Stimulated activated CD4-positive, alpha-beta T cell treated with anti-CD3 and anti-CD28 coated beads, Interleukin-2, amount 100 ng/mL, for 4 hours (primary cell): ENCODE measurements at regions not wholly inside any gene's neighbourhood (a gene's known extent, or its start where the extent isn't known, plus 50 kb on each side); places are given as distances from the start of the nearest gene placed in this dataset.

Experiments
- DNase-seq: peaks from one replicate; pipeline ENCODE4 v3.0.0-alpha.2; 2020; ENCODE audit warnings: low read depth

DNA sequence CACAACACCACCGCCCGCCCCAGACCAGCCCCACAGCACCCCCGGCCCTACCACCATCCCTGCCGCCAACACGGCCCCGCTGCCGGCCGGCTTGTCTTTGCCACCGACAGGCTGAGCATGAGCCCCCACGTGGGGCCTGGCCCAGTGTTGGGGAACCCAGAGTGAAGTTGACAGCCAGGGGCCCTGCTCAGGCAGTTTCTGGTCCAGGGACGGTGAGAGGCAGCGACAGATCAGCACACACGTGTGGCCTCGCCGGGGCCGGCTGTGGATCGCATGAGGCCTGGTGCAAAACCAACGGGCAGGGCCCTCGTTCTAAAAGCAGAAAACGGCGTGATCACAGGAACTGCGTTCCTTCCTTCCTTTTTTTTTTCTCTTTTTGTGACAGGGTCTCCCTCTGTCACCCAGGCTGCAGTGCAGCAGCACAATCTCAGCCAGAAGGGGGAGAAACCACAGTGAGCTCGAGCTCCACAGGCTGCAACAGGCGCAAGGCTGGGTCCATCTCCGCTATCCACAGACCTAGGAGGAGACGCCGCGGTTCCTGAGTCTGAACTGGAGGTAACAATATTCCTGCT is 50.5 kb upstream of the FBRSL1 start:
- DNase-seq: no peak

DNA sequence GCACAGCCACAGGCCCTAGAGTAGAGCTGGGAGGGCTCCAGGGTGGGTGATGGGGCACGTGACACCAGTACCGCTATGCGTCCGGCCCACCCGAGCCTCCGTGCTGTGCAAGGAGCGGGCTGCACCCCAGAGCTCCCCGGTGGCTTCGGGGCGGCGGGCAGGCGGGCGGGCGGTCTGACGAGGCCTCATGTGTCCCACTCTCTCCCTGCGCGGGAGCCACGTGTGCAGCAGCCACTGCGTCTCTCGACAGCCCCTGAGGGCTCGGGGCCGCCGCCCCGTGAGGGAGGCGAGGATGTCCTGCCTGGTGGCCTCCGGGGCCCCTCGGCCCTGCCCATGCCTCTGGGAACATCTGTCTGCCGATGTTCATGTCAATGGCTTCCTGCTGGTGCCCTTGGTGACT is 51.2 kb upstream of the FBRSL1 start:
- DNase-seq: no peak

DNA sequence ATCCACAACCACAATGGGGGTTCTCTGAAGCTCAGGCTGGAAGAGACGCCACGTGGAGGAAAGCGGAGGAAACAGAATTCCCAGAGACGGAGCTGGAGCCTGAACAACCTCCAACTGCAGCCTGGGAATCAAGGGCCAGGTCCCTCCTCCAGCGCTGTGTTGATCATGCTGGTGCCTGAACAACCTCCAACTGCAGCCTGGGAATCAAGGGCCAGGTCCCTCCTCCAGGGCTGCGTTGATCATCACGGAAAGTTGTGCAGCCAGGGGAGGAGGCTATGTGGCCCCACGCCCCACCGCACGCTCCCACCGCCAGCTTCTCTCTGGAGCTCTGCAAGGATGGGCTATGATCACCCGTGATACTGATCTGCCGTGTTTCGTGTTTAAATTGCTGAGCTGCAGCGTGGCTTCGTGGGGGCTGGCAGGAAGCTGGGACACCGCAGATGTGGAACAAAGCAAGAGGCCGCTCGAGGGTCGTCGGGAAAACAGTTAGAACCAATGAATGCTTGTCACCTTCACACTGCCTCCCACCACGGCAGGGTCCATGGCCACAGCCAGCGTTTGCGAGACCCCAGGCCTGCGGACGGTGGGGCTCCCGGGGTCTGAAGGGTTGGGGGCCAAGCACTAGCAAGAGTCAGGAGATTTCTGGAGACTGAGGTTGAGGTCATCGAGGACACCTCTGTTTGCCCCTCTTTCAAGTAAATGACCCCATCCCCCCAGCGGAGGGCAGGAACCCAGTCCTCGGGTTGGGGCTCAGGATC is 51.8 kb upstream of the FBRSL1 start:
- DNase-seq: no peak

DNA sequence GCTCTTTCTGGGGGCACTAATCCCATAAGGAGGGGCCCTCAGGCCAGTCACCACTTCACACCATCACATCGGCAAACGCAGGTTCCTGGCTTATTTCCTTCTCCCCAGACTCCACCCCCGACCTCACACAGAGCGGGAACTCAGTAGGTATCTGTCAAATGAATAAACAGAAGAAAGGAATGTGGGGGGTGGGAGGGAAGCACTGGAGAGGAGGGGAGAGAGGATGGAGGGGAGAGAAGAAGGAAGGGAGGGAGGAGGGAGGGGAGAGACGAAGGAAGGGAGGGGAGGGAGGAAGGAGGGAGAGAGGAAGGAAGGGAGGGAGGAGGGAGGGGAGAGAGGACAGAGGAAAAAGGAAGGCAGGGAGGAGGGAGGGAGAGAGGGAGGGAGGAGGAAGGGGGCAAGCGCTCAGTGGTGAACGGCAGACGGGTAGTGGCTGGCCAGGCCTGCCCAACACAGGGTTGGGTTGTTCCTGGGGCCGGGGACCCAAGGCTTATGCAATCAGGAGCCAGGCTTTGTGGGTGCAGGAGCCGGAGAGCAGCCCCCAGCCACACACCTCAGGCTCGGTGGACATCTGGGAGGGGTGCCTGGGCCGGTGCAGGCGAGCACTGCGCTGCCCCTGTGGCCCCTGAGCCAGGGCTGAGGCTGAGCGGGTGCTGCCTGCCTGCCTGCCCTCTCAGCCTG is 52.6 kb upstream of the FBRSL1 start:
- DNase-seq: no peak

GRCh38 chr12:132436791-132437251 is 53.1 kb upstream of the FBRSL1 start:
- DNase-seq: no peak

DNA sequence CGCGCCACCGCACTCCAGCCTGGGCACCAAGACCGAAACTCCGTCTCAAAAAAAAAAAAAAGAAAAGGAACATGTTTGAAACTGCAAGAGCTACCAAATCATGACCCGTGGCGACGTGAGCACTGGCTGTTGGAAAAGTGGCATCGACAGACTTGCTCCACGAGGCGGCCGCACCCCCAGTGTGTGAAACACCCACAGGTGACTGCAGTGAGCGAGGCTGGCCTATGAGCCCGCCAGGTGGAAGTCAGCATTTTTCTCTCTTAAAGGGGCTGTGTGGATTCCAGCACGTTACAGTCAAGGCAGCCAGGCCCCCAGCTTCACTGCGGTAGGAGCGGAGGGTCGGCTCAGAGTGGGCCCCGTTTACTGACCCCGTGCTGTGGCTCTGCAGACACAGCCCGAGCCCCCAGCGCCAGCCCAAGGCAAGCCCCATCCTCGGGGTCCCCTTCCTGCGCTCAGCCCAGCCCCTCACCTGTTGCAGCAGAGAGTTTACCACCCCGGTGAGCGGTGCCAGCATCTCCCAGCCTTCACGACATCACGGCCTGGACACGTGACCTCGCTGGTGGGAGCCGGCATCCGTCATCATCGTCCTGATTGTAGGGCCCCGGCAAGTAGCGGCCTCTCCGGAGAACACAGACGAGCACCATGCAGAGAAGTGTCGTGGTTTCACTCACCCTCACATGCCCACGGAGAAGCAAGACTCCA is 54.3 kb upstream of the FBRSL1 start:
- no peak for DNase-seq

DNA sequence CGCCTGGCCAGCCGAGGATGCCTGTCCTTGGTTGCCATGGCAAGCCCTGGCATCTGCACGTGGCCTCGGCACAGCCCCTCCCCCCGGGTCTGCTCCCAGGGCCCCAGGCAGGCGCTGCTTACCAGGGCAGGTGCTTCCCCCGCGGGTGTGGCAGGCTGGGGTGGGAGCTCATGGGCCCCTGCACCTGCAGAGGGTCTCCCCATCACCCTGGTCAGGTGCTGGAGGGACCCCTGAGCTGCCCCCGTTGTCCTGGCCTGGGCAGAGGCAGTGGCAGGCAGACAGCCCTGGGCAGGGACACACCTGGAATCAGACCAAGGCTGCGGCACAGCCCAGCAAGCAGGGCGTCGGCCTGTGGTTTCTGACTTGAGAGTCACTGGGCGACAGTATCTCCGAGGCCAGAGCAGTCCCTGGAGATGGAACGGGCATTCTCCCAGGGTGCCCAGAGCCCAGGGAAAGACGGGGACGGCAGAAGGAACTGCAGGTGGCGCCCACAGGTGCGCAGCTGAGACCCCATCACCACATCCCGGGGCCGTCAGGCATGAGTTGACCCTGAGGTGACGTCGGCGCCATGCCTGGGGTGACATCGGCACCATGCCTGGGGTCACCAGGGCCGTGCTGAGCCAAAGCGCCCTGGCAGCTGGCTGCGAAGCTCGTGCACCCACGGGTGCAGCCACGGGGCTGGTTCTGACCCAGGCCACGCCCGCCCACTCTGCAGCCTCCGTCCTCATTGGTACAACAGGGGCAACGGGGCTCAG is 56.1 kb upstream of the FBRSL1 start:
- DNase-seq: no peak

GRCh38 chr12:132432721-132433577 is 57.0 kb upstream of the FBRSL1 start:
- no peak for DNase-seq

DNA sequence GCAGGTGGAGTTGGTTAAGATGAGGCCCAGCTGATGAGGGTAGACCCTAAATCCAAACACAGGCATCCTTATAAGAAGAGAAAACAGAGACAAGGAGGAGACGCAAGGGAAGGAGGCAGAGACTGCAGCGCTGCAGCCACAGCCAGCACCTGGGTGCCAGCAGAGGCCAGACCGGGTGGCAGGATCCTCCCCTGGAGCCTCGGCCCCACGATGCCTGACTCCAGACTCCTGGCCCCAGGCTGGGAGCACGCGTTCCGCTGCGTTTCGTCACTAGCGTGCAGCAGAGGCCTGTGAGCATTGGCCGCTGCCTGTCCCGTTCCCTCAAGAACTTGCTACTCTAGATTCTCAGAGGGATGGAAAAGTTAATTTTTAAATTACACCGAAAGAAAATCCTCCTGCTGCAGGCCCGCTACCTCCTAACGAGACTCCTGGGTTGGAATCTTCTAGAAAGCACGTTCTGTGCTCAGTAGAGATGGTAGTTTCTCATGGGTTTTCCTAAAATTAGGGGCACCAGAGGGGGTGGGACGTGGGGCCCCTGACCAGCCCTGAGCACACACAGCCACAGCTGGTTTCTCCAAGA is 57.7 kb upstream of the FBRSL1 start:
- no peak for DNase-seq

DNA sequence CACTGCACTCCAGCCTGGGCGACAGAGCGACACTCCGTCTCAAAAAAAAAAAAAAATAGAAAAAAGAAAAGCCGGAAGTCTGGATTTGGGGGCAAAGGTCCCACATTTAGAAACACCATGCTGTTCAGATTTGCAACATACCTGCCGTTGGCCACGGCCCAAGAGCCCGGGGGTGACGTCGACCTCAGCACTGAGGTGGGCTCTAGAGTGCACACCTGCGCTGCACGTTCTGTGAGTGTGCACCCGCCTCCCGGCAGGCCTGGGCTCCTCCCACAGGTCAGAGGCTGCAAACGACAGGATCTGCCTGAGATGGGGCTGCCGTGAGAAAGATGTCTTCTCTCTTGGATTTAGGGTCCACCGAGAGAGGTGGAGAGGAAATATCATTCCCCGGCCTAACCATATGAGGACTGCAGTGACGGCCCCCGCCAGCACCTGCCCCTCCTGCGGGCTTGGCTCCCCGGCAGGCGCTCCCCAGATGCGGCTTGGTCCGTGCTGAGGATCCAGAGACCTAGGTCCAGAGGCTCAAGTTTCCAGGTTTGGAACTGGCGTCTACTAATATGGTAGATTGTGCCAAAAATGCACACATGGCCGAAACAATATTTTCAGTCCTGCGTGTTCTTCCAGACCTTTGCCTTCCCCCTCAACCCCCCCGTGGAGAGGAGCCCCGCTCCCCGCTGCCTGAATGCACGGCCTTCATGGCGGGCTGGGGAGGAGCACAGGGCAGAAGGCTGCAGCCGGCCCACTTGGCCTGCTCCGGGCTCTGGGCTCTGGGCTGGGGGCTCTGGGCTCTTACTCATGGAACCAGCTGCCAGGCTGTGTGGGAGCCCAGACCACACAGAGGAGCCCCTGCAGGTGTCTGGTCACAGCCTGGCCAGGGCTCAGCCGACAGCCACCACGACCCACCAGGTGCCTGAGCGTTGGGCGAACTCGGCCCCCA is 58.8 kb upstream of the FBRSL1 start:
- DNase-seq: no peak

GRCh38 chr12:132429946-132430643 is 59.9 kb upstream of the FBRSL1 start:
- peak; percentile 28 for DNase-seq

- no peak for DNase-seq
These were observed 60.4 kb upstream of the FBRSL1 start for GRCh38 chr12:132429602-132429945.

GRCh38 chr12:132428936-132429601 is 60.9 kb upstream of the FBRSL1 start:
- no peak for DNase-seq

DNA sequence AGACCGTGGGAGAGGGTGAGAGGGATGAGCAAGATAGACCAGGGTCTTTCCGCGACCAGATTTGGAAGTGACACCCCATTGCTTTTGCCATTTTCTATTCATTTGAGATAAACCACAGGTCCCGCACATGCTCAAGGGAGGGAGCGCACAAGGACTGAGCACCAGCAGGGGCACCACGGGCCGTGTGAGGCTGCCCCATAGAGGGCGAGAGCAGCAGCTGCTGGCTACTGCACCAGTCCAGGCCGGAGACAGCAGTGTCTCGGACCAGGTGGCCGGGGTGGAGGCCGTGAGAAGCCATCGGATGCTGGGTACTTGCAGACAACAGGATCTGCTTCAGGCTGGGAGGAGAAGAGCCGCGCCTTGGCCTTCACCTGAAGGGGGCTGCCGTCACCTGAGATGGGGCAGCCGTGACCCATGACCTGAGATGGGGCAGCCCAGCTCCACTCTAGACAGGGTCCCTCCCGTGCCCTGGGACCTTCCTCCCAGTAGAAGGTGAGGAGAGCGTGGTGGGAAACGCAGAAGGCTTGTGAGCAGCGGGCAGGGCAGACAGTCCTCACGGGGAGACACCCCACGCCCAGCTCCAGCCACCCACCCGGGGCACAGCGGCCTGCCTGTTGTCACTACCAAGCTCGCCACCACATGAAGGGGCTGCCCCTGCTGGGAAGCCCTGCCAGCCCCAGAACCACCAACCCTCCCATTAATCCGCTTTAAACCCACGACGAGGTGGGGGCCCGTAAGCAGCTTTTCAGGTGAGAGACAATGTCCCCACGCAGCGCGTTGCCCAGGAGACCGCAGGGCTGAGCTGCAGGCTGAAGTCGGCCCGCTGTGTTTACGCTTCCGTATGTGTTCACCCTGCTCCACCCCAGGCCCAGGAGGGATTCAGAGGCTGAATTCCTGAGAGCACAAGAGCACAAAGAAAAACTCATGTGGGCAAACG is 61.7 kb upstream of the FBRSL1 start:
- no peak for DNase-seq

DNA sequence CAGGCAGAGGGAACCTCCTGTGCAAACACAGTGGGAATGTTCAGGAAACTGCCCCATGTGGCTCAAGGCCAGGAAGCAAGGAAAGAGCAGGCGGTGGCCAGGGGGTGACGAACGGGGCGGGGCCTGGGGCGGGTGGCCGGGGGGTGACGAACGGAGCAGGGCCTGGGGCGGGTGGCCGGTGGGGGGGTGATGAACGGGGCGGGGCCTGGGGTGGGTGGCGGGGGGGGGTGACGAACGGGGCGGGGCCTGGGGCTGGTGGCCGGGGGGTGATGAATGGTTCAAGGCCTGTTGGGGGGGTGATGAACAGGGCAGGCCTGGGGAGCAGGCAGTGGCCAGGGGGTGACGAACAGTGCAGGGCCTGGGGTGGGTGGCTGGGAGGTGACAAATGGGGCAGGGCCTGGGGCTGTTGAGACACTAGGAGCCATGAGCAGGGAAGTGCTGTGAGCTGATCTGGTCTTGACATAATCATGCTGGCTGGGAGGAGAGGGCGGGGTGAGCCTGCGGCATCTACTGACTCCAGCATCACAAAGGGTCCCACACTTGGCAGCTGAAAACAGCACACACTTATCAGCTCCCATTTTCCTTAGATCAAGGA is 62.7 kb upstream of the FBRSL1 start:
- no peak for DNase-seq

DNA sequence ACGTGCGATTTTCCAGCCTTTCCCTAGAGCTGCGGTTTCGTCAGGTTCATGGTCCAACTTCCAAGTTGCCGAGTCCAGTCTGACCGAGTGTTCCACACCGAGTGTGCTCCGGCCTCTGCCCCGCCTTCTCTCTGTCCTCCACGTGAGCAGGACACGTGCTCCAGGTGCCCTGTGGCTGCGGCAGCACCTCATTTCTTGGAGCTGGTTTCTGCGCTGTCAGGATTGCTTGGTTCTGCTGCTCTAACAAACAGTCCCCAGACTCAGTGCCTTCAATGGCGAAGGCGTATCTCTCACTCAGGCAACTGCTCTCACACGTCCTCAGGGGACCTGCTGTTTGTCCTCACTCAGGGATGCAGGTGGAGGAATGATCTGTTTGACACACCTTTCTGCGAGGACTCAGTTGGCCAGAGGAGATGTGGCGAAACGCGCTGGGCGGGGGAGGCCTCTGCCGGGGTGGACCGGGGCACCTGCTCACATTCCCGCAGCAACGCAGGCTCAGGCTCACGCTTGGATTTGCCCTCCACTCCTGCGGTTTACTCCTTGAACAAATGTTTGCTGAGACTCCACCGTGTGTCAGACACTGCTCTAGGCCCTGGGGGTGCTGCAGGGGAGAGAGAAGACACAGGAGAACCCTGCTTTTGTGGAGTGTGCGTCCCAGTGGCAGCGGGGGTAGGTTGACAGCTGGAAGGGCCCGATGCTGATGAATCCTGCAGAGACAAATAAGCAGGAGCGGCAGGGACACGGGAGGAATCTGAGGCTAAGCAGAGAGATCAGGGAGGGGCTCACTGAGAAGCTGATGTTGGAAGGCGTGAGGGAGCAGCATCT is 63.4 kb upstream of the FBRSL1 start:
- no peak for DNase-seq
